Muscle of leg (tissue), 3 donors: ENCODE measurements at regions not wholly inside any gene's neighbourhood (a gene's known extent, or its start where the extent isn't known, plus 50 kb on each side); places are given as distances from the start of the nearest gene placed in this dataset.
A peak's percentile ranks its signal among the peaks of the same experiment; 100 is the strongest.

Experiments used
- DNase-seq: peaks from one replicate; pipeline ENCODE4 v3.0.0; 2013
- H3K27ac ChIP-seq: one replicate; pipeline ENCODE4 v1.5.1; 2013; ENCODE audit warnings: mild to moderate bottlenecking, low read length, control low read depth
- H3K27me3 ChIP-seq: one replicate; pipeline ENCODE4 v1.6.1; 2013; ENCODE audit warnings: low read length; ENCODE audit not compliant: control insufficient read depth, insufficient read depth
- H3K36me3 ChIP-seq: one replicate; pipeline ENCODE4 v1.6.1; 2013; ENCODE audit warnings: low read length; ENCODE audit not compliant: control insufficient read depth, insufficient read depth
- H3K4me1 ChIP-seq: one replicate; pipeline ENCODE4 v1.6.1; 2013; ENCODE audit warnings: low read length; ENCODE audit not compliant: control insufficient read depth, insufficient read depth
- H3K4me3 ChIP-seq: one replicate; pipeline ENCODE4 v1.5.1; 2013; ENCODE audit warnings: low read length, control low read depth
- H3K9me3 ChIP-seq: replicated peaks from 2 replicates; pipeline ENCODE4 v1.6.1; 2013; ENCODE audit warnings: low read depth, low read length; ENCODE audit not compliant: control insufficient read depth
- WGBS: methylation state at CpG from one replicate; pipeline ENCODE4 v1.1.5; 2013; ENCODE audit warnings: missing lambda C conversion rate; ENCODE audit not compliant: insufficient coverage; 5-methylcytosine and 5-hydroxymethylcytosine counted together

DNA sequence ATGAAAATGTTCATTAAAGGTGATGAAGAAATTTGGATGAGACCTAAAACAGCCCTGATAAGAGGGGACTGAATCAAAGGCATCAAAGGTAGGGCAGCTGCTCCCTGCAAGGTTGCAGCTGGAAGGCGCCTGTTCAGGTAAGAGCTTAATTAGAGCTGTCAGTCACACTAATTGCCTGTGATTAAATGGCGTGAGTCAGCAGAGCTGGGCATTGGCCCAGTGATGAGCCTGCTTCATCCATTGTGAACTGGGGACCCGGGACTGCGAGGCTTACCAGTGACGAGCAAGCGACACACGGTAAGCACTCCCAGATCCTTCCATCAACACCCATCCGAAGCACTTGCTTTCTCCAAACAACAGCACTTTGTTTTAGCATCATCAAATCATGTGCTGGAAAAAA, 621.5 kb upstream of the CDH4 start:
- Histone ChIP-seq H3K27ac (no peak overlapping the region), H3K4me1 (no peaks in the 10 kb centered on the region), H3K27me3 (no peaks in the 10 kb centered on the region), H3K9me3 (no peaks in the 10 kb centered on the region), H3K4me3 (no peak overlapping the region), H3K36me3 (no peaks in the 10 kb centered on the region)
- DNase-seq, result no peak
- WGBS, result 56% methylated on average over 8 of the region's 8 CpGs

DNA sequence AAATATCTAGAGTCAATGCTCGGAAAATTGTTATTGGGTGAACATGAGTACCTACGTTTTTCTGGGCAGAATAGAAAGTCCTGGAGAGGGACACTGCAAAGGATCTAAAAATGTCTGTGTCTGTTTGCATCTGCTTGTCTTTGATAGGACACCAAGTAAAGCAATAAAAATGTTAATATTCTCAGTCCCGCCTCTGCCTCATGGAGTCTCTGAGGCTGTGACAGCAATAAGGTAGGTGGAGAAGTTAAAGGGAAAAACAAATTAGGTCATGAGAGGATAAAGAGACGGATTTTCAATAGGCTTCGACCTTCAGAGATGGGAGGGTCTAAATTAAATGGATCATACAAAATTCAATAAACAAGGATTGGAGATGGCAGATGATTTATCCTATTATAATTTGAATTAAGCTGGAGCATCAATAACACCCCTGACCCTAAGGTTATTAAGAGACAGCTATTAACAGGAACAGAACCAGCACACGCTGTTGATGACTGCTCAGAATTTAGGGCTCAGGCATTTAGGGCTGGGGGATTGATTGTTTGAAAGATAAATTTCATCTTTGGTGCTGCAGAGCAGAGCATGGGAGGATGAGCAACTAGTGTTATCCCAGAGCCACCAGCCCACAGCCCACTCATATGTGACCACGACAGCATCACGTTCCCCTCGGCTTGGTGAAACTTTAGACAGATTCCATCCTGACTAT, 620.3 kb upstream of the CDH4 start:
- H3K9me3 ChIP-seq, result no peaks in the 10 kb centered on the region
- no peak overlapping the region for H3K27ac ChIP-seq
- no peak overlapping the region for H3K4me3 ChIP-seq
- WGBS, result 84% methylated on average over 5 of the region's 9 CpGs
- no peaks in the 10 kb centered on the region for H3K4me1 ChIP-seq
- H3K36me3 ChIP-seq, result no peaks in the 10 kb centered on the region
- DNase-seq, result no peak
- H3K27me3 ChIP-seq, result no peaks in the 10 kb centered on the region

DNA sequence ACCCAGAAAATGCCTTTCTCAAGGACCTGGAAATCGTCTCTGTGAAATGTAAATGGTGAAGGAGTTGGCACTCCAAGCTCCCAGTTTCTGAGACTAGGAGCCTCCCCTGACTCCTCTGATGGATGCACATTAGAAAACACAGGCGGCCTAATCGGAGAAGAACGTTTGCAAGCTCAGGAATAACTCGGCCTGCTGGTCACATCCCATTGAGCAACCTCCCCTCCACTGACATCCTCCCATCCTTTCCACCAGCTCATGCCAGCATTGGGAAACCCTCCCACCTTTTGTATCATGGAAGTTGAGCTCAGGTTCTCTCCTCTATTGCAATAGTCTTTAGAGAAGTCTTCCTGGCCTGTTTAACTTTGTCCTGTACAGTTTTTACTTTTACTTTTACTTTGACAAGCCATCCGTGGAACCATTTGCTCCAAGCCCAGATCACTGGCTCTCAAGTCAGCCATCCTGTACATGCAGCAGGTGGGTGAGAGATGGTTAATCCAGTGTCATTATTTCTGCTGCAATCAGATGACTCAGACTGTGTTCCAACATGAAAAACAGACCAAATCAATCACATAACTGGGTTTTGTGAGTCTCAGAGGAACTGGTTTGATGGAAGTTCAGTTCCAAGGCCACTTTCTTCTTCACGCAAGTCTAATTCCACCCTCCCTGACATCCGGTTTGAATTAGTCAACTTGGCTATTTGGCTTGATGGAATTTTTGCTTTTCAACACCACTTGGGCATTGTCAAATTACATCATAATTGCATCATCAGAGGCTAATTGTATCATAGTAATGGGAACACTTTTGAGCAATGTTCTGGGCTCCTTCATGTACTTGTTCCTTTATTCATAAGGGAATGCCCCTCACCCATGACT, 619.4 kb upstream of the CDH4 start:
- Histone ChIP-seq H3K36me3 (no peaks in the 10 kb centered on the region), H3K9me3 (no peaks in the 10 kb centered on the region), H3K4me1 (no peaks in the 10 kb centered on the region), H3K27ac (no peak overlapping the region), H3K27me3 (no peaks in the 10 kb centered on the region), H3K4me3 (no peak overlapping the region)
- no peak for DNase-seq
- WGBS, result 67% methylated on average over 5 of the region's 8 CpGs

DNA sequence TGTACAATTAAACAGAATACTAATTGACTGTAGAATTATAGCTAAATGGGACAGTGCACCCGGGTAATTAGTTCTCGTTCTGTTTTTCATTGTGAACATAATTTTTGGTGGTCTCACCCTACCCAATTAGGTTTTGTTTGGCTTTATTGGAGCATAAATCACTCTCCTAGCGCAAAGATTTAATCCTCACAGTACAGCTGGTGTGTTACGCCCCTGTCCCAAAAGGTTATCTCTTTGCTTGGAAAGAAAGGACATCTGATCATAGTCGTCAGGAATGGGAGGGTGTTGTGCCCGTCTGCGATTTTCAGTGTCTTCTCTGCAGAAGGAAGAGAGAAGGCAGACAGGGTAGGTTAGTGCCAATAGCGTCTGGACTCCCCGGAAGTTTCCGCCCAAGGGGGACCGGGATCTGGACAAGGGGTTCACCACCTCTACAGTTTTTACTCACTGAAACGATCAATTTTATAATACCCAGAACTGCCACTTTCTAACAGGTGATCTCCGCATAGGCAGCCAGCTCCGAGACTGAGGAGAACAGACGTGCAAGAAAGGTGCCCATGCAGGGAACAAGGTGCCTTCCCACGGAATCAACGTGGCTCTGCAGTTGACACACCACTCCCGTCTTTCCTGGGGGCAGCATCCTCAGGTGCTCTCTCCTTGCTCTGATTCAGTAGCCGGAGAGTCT, 617.4 kb upstream of the CDH4 start:
- Histone ChIP-seq H3K27me3 (no peaks in the 10 kb centered on the region), H3K9me3 (no peaks in the 10 kb centered on the region), H3K4me3 (no peak overlapping the region), H3K36me3 (no peaks in the 10 kb centered on the region), H3K27ac (no peak overlapping the region), H3K4me1 (no peaks in the 10 kb centered on the region)
- WGBS, result 81% methylated on average over 12 of the region's 19 CpGs
- no peak for DNase-seq

DNA sequence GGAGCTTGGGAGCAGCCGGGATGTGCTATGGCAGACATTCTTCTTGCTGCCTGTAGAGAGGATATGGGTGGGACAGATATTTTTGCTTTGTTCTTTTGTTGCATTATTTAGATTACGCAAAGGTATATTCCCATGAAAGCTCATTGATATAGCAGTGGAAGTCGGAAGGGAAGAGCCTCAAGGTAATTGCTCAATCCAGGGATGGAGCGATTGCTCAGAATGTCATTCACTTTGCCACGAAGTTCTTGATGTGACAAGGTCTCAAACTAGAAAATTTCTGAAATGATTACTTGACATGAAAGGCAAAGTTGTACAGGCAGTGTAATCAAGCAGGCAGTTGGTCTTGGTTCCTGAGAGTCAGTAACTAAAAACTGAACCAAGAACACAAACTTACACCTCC, 615.6 kb upstream of the CDH4 start:
- no peaks in the 10 kb centered on the region for H3K9me3 ChIP-seq
- no peak for DNase-seq
- 98% methylated on average over 5 of the region's 5 CpGs for WGBS
- no peaks in the 10 kb centered on the region for H3K27me3 ChIP-seq
- H3K36me3 ChIP-seq, result no peaks in the 10 kb centered on the region
- H3K4me3 ChIP-seq, result no peak overlapping the region
- H3K4me1 ChIP-seq, result no peaks in the 10 kb centered on the region
- no peak overlapping the region for H3K27ac ChIP-seq

DNA sequence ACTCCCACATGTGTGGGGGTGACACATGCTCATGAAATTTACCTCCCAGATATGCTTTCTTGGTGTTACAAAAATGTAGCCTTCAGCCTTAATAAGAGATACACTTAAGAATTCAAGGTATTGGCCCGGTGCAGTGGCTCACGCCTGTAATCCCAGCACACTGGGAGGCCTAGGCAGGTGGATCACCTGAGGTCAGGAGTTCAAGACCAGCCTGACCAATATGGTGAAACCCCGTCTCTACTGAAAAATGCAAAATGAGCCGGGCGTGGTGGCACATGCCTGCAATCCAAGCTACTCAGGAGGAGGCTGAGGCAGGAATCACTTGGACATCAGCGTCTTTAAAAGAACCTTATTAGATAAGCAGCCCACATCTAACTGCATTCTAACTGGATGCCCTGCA, 614.3 kb upstream of the CDH4 start:
- no peak for DNase-seq
- H3K4me3 ChIP-seq, result no peak overlapping the region
- H3K27me3 ChIP-seq, result no peaks in the 10 kb centered on the region
- no peaks in the 10 kb centered on the region for H3K36me3 ChIP-seq
- no peaks in the 10 kb centered on the region for H3K4me1 ChIP-seq
- no peak overlapping the region for H3K27ac ChIP-seq
- whole genome bisulfite sequencing, result 93% methylated on average over 5 of the region's 6 CpGs
- H3K9me3 ChIP-seq, result no peaks in the 10 kb centered on the region

DNA sequence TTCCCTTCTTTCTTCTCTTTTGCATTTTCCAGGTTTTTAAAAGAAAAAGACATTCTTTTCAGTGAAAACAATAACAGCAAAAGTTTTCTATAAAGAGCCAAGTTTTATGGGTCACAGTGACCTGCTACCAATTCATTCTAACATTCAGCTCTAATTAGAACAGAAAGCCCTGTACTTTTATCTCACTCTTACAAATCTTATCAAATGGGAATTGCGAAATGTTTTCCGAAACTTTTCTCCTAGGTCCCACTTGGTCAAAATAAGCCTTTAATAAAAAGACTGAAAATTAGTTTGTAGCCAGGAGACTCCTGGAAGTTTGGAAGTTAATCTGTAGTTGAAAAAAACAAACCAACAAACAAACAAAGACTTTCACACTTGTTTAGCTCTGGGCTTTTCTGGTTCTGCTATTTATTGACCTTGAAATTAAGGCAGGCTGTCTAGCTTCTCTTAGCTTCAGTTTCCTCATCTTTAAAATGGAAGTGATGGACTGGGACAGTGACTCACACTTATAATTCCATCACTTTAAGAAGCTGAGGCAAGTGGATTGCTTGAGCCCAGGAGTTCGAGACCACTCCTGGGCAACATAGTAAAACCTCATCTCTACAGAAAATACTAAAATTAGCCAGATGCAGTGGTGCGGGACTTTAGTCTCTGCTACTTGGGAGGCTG, 613.5 kb upstream of the CDH4 start:
- Histone ChIP-seq H3K4me3 (no peak overlapping the region), H3K4me1 (no peaks in the 10 kb centered on the region), H3K27ac (no peak overlapping the region), H3K36me3 (no peaks in the 10 kb centered on the region), H3K27me3 (no peaks in the 10 kb centered on the region), H3K9me3 (no peaks in the 10 kb centered on the region)
- DNase-seq, result no peak
- no CpG with 5 or more reads among the region's 4 CpGs for WGBS

DNA sequence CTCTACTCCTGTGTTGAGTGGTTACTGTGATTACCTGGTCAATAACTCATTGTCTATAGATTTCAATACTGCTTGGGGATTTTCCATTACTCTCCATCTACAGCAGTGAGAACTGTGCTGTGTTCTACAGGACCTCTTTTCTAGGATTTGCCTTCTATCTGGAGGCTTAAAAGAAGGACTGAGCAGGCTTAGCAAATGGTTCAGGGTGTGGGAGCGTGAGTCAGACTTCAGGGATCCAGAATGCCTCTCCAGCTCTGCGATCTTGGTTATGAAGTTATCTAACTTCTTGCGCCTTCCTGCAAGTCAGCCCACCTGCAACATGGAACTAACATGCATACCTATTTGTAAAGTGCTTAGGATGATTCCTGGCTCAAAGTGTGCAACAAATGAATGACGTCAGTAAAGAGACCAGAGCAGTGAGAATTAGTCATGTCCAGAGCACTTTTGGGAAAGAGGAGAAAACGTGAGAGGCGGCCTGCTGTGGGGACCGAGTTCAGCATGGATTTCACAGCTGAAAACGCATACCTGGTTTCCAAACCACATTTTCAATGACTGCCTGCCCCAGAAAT, 610.1 kb upstream of the CDH4 start:
- H3K4me1 ChIP-seq, result no peaks in the 10 kb centered on the region
- WGBS, result 57% methylated on average over 3 of the region's 8 CpGs
- H3K27me3 ChIP-seq, result no peaks in the 10 kb centered on the region
- no peak overlapping the region for H3K4me3 ChIP-seq
- no peaks in the 10 kb centered on the region for H3K9me3 ChIP-seq
- H3K27ac ChIP-seq, result no peak overlapping the region
- DNase-seq, result no peak
- H3K36me3 ChIP-seq, result no peaks in the 10 kb centered on the region

DNA sequence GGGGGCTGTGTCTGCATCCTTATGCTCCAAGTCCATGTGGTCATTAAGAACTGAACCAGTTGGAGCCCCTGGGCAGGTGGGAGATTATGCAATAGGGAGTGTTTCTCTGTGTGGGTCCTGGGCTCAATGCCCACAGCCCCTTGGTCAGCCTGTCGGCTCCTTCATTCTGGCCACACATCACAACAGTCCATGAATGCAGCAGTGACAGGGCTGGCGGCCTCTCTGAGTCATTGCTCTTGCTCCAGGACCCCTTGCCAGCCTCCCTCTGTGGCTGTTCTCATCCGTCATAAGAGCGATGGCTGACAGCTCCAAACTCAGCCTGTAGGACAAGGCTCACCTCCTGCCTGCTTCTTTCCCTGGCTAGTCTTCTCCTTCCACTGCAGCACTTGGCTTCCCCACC, 609.5 kb upstream of the CDH4 start:
- peak; percentile 23 for DNase-seq
- 74% methylated on average over 3 of the region's 4 CpGs for WGBS
- H3K9me3 ChIP-seq, result no peaks in the 10 kb centered on the region

More for the DNA sequence above, 609.5 kb upstream of the CDH4 start:
- Histone ChIP-seq H3K4me1 (no peaks in the 10 kb centered on the region), H3K36me3 (no peaks in the 10 kb centered on the region), H3K4me3 (no peak overlapping the region), H3K27ac (no peak overlapping the region), H3K27me3 (no peaks in the 10 kb centered on the region)
